ENCODE measurements at regions not wholly inside any gene's neighbourhood (a gene's known extent, or its start where the extent isn't known, plus 50 kb on each side); places are given as distances from the start of the nearest gene placed in this dataset.

DNA sequence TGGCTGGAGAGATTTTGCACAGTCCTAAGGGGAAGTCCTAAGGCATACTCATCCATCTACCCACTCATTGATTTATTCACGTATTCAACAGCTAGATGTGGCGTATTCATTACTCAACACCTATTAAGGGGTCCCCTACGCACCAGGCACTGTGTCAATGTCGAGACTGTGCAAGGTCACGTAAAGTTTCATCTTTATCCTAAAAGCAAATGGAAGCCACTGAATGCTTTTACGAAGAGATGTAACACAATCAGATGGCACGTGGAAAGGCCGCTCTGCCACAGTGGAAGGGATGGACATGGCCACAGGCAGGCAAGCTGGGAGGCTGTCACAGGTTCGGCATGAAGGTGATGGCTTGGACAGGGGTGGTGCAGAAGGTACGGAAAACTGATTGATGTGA, 66.3 kb upstream of the ZBTB18 start:
- ChIA-PET RAD21 (ENCODE audit: unreplicated experiment) (no interaction called here), POLR2A (no interaction called here), SMC1A (ENCODE audit: uncharacterized antibody, unreplicated experiment) (no interaction called here), CTCF (no interaction called here)
- no peaks in the 10 kb centered on the region; a peak in 1 of 4 replicates for H3K27me3 ChIP-seq (replicated peaks in 1 of 2; ENCODE audit: control insufficient read depth in 2 of 2, insufficient read depth in 2 of 2, low read length in 1 of 2)
- no peaks in the 10 kb centered on the region for H3K79me2 ChIP-seq (ENCODE audit: control insufficient read depth, insufficient read depth, low read length)
- H4K20me1 ChIP-seq (ENCODE audit: control insufficient read depth, insufficient read depth) = no peaks in the 10 kb centered on the region
- H2AFZ ChIP-seq (ENCODE audit: control insufficient read depth, low read depth, low read length) = no peak overlapping the region
- TF ChIP-seq IKZF1 (conservative IDR thresholded peaks at IDR 0.05) (no peak), RBBP5 (conservative IDR thresholded peaks at IDR 0.05) (no peak), SIX5 (IDR thresholded peaks at IDR 0.05; ENCODE audit: low read depth, low read length, severe bottlenecking) (no peak), MYC (IDR thresholded peaks at IDR 0.05; ENCODE audit: insufficient read depth, insufficient read length, insufficient replicate concordance, low read length, severe bottlenecking) (no peak), USF1 (IDR thresholded peaks at IDR 0.05; ENCODE audit: borderline replicate concordance, extremely low read length, insufficient read depth, low read depth, low read length) (no peak), TAF1 (IDR thresholded peaks at IDR 0.05; ENCODE audit: borderline replicate concordance, low read depth, low read length) (no peak), NBN (IDR thresholded peaks at IDR 0.05) (no peak), IRF4 (IDR thresholded peaks at IDR 0.05; ENCODE audit: low read depth, low read length) (no peak), POLR2AphosphoS5 (IDR thresholded peaks at IDR 0.05; ENCODE audit: low read length) (no peak), RAD21 (IDR thresholded peaks at IDR 0.05; ENCODE audit: insufficient read depth, low read depth, low read length) (no peak), KDM1A (IDR thresholded peaks at IDR 0.05; ENCODE audit: borderline replicate concordance) (no peak), ZNF687 (IDR thresholded peaks at IDR 0.05) (no peak)
- TF ChIP-seq, protein P1, sequence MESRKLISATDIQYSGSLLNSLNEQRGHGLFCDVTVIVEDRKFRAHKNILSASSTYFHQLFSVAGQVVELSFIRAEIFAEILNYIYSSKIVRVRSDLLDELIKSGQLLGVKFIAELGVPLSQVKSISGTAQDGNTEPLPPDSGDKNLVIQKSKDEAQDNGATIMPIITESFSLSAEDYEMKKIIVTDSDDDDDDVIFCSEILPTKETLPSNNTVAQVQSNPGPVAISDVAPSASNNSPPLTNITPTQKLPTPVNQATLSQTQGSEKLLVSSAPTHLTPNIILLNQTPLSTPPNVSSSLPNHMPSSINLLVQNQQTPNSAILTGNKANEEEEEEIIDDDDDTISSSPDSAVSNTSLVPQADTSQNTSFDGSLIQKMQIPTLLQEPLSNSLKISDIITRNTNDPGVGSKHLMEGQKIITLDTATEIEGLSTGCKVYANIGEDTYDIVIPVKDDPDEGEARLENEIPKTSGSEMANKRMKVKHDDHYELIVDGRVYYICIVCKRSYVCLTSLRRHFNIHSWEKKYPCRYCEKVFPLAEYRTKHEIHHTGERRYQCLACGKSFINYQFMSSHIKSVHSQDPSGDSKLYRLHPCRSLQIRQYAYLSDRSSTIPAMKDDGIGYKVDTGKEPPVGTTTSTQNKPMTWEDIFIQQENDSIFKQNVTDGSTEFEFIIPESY (IDR thresholded peaks at IDR 0.05) = no peak
- TF ChIP-seq, protein P2, sequence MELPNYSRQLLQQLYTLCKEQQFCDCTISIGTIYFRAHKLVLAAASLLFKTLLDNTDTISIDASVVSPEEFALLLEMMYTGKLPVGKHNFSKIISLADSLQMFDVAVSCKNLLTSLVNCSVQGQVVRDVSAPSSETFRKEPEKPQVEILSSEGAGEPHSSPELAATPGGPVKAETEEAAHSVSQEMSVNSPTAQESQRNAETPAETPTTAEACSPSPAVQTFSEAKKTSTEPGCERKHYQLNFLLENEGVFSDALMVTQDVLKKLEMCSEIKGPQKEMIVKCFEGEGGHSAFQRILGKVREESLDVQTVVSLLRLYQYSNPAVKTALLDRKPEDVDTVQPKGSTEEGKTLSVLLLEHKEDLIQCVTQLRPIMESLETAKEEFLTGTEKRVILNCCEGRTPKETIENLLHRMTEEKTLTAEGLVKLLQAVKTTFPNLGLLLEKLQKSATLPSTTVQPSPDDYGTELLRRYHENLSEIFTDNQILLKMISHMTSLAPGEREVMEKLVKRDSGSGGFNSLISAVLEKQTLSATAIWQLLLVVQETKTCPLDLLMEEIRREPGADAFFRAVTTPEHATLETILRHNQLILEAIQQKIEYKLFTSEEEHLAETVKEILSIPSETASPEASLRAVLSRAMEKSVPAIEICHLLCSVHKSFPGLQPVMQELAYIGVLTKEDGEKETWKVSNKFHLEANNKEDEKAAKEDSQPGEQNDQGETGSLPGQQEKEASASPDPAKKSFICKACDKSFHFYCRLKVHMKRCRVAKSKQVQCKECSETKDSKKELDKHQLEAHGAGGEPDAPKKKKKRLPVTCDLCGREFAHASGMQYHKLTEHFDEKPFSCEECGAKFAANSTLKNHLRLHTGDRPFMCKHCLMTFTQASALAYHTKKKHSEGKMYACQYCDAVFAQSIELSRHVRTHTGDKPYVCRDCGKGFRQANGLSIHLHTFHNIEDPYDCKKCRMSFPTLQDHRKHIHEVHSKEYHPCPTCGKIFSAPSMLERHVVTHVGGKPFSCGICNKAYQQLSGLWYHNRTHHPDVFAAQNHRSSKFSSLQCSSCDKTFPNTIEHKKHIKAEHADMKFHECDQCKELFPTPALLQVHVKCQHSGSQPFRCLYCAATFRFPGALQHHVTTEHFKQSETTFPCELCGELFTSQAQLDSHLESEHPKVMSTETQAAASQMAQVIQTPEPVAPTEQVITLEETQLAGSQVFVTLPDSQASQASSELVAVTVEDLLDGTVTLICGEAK (IDR thresholded peaks at IDR 0.05; ENCODE audit: borderline replicate concordance) = no peak
- H3K4me3 ChIP-seq = no peak overlapping the region
- no peaks in the 10 kb centered on the region for H3K4me1 ChIP-seq (ENCODE audit: control insufficient read depth, insufficient read depth, low read length)
- no peak for DNase-seq (ENCODE audit: low read depth, low spot score)
- H3K27ac ChIP-seq (ENCODE audit: control insufficient read depth, insufficient read depth) = no peak overlapping the region
- no peak for FAIRE-seq
- in situ Hi-C loops (cut with MboI) (no loop called here), intact Hi-C loops (cut with micrococcal nuclease; ENCODE audit: unreplicated experiment) (no loop called here)
- WGBS (ENCODE audit: insufficient coverage, insufficient replicate concordance, low lambda C conversion rate, missing lambda C conversion rate) = 45% methylated on average over 10 of the region's 10 CpGs
- no peak overlapping the region for H3K9ac ChIP-seq (ENCODE audit: control insufficient read depth, insufficient read depth, low read length)
- no TSS peak for BruUV-seq (replicated peaks)
- no peak overlapping the region for H3K4me2 ChIP-seq (ENCODE audit: control insufficient read depth, insufficient read depth)
- no peaks in the 10 kb centered on the region for H3K36me3 ChIP-seq (ENCODE audit: control insufficient read depth in 2 of 2, insufficient read depth in 2 of 2, low read length in 1 of 2)
- ATAC-seq = no peak
- no peaks in the 10 kb centered on the region for H3K9me3 ChIP-seq (replicated peaks; ENCODE audit: control insufficient read depth, insufficient read depth, low read length)
